ENCODE measurements at regions not wholly inside any gene's neighbourhood (a gene's known extent, or its start where the extent isn't known, plus 50 kb on each side); places are given as distances from the start of the nearest gene placed in this dataset.

DNA sequence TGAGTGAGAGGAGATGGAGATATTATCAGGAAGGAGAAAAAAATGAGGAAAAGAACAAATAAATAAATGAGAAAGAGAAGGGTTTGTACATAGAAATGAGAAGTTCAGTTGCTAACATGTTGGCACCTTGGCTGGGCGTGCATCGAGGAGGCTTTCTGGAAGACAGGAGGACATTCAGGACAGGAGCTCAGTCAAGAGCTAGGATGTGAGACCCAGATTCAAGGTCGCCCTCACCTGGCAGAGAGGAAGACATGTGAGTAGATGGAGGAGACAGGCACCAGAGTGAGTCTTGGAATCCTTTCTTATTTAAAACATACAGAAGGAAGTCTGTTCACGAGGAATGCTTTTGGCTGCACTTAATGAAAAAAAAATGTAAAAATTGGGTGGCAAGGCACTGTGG, 640.9 kb downstream of the NPHP4 start:
- no peak for DNase-seq

DNA sequence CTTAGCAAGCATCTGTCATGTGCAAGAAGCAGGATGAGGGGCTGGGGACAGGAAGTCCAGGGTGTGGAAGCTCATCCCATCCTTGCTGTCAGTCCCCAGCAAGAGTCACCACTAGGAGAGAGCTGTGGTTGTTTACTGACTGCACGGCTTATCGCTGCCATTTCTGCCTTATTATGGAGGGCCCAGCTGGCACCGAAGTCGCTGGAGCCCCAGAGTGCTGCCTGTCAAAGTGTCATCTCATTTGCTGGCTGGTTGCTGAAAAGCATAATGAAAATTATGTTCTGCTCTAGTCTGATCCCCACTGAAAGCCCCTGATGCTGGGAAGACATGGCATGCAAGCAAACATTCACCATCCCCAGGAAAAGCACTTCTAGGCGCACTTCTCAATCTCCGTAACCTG, 642.7 kb downstream of the NPHP4 start:
- no peak for DNase-seq

DNA sequence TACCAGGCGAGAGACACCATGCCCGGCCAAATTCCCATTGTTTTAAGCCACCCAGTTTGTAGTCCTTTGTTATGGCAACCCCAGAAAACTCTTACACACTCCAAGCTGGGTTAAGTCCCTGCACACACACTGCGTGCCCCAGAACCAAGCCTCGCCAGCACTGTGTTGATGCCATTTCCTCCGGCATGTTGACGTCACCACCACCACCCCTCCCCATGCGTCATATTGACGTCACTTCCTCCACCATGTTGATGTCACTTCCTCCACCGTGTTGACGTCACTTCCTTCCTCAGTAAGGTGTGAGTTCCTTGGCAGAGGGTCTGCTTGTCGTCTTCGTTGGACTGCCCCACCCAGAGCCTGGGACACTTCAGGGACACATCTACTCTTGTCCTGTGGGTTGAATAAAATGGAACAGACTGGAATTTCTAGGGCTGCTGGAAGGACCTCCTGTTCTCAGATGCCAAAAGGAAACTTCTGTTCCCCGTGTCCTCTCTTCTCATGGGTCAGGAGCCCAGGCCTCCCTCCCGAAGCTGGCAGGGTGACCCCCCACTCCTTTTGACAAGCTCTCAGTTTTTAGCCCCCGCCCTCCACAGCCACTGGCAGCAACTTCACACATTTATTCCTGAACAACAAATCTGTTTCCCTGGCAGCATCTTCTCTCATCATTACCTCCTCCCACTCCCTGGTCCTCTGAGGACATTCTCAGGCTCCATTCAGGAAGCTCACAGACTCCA, 643.3 kb downstream of the NPHP4 start:
- no peak for DNase-seq

DNA sequence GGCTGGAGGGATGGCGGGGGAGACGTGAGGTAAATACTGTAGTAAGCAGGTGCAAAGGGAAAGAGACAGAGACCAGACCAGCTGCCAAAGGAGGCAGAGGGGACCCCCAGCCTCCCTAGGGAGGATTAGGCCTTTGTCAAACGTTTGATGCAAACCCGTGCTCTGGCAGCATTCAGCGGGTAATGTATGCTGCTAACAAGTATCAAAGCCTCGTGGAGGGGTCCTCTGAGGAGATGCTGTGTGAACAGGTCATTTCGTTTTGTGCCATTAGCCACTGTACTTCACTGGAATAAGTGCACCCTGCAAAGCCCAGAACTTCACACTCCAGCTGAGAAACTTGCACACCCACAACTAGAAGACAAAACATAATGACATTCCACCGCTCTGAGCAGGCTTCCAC, 644.5 kb downstream of the NPHP4 start:
- no peak for DNase-seq

DNA sequence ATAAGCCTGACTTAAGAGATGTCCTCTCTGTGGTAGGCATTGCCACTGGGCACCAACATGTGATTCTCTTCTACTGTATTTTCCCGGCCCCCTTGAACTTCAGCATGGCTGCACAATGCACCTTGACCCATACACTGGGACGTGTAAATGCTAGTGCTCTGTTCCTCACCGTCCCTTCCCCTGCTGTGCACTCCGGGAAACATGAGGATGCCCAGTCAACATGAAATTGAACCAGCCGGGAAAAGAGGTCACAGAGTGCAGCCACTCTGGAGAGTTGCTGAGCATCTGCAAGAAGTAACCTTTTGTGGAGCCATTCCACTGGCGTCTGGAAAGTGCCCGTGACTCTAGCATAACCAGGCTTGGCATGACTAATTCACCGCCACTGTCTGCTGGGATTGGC, 646.7 kb downstream of the NPHP4 start:
- DNase-seq: no peak

DNA sequence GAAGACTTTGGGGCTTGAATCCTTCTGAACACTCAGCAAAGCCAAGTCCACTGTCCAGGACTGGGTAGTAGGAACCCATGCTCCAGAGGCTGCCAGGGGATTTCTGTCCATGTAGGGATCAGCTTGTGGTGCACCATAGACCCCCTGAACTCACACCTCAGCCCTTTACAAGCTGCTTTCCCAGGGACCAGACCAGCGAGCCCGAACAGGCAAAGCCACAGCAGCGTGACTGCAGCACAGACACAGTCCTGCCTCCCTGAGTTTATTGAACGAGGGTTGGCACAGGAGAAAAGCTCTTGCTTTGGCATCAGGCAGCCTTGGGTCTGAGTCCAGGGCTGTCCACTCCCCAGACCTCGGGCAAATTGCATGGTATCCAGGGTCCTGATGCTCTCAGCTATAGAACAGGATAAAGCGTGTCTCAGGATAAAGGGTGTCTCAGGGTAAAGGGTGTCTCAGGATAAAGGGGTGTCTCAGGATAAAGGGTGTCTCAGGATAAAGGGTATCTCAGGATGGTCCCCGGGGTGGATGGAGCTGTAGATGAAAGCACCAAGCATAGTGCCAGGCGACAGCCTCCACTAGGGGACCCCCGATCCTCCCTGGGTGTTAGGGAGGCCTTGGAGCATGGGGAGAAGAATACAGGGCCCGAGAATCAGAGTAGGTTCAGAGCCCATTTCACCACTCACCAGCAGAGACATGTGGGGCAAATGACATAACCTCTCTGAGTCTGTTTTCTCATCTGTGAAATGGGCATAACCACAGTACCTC, 648.8 kb downstream of the NPHP4 start:
- DNase-seq: no peak

DNA sequence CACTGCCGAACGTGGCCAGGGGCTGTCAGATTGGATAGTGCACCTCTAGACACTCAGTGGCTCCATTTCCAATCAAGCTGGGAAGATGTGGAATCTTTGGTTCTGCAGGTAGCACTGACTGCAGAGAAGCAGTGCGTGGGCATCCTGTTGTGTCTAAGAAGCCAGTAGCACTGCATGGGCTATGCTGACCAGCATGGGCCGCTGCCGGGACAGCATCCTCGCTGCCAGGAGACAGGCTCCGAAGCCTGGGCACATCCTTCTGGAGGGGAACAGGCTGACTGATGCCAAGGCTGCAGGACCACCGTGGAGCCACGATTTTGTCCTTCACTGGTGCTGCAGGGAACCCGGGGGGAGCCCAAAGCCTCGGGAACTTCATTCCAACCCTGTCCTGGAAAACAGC, 649.4 kb downstream of the NPHP4 start:
- DNase-seq: no peak

DNA sequence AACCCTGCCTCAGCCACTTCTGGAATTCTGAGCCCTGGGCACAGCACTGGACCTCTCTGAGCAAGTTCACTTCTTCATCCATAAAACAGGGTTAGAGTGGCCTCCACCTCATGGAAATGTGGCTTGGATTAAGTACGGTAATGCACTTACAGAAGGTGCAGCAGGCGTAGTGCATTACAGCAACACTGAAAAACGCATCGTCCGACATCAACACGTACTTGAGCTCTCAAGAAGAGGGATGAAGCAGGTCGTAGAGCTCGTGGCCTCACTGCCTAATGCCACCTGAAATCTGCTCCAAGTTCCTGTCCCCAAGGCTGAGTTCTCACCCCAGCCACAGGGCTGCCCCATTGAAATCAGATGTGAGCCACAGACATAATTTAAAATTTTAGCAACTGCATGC, 650.1 kb downstream of the NPHP4 start:
- DNase-seq: no peak

DNA sequence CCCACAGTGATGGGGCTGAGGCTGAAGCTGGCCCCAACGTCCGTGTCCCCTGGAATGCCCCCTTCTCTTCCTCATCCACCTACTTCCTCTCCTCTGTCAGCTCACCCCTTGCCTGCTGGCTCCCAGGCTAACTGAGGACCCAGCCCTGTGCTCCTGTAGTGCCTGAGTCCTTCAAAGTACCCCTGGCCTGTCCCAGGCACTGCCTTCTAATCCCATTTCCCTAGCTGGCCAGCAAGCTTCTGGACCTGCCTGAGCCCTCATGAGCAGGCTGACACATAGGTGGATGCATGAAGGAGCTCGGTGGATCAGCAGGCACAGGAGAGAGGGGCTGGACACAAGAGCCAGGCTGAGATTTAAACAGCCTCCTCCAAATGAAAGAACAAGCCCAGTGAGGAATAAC, 650.8 kb downstream of the NPHP4 start:
- DNase-seq: no peak

DNA sequence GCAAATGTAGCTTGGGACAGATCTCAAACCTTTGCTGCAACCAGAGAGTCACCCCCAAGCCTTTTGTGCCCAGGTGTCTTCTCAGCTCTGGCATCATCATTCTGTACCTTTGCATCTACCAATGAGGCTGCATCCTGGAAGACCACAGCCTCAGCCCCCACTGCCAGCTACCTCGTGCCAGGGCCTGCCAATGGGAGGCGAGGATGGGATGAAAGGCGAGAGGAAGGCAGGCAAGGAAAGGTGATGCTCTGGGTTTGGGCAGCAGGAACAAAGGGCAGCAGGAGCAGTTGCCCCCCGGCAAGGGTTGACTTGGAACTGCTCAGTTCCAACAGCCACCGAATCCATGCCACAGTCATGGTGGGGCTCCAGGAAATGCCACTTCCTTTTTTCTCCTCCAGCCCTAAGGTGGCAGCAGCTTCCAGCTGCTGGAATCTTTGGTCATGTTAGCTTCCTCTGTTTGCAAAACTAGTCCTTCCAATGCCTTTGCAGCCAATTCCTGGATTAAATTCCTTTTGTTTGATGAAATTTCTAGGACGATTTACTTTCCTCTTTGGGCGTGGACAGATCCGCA, 651.6 kb downstream of the NPHP4 start:
- no peak for DNase-seq

DNA sequence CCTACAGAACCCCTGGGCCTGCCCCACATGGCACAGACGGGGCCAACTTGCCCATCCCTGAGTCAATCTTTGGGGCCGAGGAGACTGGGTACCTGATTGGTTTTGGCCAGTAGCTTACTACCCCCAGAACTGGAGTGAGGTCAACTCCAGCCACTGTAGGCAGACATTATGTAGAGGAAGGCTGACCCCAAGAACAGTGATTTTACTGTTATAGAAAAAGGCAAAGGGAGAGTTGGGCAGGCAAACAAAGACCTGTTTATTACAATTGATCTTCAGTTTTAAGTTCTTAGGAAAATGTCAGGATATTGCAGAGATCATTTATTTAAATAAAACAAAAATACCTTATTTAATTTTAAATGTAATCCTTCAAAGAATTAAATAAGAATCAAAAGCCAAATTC, 653.8 kb downstream of the NPHP4 start:
- DNase-seq: no peak

DNA sequence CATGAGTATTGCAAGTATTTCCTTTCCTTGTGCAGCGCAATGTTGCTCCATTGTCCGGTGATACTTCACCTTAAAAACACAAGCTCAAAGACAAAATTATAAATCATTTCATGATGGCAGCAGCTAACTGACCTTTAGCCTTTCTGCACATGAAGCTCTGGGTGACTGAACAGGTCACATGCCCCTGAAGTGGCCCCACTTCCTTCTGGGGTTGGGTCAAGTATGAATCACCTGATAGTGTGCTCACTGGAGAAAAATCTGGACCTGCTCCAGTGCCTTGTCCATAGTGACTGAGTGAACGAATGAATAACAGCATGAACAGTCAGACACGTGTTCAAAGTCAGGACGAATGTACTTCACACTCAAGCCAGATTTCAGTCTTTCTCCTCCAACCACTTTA, 658.9 kb downstream of the NPHP4 start:
- no peak for DNase-seq

DNA sequence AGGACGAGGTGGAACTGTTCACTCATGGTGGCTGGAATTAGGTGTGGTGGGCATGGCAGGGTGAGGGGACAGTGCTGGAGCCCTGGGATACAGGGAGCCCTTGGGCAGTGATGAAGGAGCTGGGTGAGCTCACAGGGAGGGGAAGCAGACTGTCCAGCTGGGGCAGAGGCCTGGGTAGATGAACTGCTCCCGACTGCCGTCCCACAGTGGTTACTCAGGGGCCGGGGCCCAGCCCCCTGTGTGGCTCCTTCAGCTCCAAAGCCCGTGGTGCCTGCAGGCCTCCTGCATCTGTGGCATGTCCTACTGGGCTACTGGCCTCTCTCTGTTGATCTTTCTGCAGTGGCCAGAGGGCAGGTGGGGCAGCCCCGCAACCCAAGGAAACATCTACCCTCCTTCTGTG, 661.1 kb downstream of the NPHP4 start:
- DNase-seq: no peak

DNA sequence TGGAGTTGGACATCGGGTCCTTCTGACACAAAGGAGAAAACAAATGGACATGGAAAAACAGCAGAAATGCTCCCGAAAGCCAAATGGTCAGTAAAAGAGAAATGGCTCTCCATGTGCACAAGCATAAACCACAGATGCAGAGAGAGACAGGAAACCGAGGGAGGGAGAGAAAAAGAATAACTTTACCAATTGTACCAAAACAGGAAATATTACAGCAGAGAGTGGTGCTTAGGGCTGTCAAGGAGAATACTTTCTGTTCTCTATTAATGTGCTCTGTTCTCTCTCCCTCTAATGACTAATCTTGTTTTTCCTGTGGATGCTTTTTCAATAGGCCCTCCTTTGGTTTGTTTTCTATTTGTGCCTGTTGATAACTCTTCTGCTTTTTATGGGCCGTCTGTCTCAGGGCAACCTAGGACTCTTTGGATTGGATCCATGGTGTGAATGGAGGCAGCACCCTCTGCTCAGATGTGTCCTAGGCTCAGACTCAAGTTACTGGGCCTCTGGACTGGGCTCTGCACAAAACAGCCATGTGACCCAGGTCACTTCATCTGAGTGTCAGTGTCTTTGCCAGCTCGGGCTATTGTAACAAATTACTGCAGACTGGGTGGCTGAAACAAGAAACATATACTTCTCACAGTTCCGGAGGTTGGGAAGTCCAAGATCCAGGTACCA, 663.0 kb downstream of the NPHP4 start:
- no peak for DNase-seq

DNA sequence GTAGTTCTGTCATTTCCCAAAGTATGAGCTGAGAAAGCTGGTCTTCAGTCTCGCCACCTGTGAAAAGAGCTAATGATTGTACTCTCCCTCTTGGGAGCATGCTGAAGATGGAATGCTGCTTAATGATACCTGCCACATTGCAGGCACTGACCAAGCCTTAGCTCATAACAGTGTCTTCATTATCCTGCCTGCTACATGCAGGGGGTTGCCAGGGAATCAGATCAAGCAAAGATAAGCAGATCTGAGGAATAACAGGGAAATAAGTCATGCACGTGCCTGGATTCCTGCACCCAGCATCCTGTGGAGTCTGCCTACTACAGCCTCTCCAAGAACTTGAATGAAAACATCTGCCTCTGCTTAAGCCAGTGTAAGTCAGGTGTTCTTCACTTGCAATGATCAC, 667.3 kb downstream of the NPHP4 start:
- DNase-seq: no peak

DNA sequence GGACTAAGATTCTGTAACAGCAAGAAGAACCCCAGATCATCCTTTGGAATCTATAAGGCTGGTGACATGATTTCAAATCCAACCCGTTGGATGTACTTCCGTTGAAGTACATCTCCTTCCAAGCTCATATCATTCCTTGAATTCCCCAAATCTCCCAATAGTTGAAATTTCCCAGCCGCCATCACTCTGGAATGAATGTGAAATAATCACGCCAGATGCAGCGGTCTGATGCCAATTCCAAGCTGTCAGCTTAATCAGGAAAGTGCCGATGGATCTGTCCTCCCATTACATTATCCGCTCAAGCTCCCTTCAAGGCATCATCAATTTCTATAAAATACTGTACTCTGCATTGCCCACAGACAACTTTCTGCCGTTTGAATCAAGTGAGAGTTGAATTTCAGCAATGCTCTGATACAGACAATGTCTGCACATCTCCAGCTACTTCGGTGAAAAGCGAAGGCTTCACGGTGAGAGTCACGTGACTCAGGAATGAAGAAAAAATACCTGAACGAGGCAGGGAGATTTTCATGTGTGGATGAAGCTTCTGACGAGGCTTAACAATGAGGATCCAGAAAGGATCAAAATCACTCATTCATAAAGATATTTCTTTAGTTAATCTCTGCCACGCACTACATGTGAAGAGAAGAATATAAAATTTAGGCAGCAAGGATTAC, 663.9 kb downstream of the AJAP1 start:
- no peak for DNase-seq

DNA sequence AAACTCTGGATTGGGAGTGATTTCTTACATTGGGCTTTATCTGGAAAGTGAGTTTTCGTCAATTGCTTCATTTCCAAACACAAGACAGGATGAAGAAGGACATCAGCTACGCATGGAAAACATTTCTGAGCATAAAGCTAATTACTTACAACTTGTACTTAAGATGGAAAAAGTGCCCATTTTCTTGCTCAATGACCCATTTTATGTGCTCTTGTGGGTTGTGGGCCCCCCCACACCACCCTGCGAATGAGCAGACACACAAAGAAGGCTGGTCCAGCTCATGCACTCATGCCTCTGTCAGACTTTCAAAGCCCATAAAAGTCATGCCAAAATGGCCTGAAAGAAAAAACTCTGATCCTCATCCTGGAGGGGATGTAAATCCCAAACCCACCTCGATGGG, 663.0 kb downstream of the AJAP1 start:
- DNase-seq: no peak

DNA sequence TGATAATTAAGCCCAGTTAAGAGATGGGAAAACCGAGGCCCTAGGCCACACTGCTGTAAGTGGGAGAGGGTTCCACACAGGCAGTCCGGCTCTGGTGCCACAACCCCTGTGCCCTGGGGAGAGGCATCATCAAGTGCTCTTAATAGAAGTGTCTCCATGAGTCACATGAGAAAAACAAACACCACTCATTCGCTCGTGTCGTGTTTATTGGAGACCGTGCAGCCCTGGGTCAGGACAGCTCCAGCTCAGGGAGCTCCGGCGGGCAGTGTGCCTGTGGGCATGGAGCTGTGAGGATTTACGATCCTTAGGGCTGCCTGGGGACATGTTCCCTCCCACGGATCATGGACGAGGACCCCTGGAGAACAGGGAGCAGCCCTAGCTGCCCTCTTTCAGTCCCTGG, 658.5 kb downstream of the AJAP1 start:
- peak; percentile 32 for DNase-seq

DNA sequence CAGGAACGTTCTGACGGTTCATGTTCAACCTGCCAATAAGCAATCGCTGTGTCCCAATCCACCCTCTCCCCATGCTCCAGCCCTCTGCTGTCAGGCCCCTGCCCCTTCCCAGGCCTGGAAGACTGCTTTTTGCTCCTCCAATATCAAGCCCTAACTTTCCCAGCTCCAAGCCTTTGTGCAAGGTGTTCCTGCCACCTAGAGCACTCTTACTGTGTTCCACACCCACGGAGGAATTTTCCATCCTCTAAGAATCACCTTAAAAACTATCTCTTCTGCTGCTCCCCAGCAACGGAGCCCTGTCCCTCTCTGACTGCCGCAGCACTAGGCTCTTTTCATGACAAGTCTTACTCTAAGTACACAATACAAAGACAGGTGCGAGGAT, 657.9 kb downstream of the AJAP1 start:
- no peak for DNase-seq

DNA sequence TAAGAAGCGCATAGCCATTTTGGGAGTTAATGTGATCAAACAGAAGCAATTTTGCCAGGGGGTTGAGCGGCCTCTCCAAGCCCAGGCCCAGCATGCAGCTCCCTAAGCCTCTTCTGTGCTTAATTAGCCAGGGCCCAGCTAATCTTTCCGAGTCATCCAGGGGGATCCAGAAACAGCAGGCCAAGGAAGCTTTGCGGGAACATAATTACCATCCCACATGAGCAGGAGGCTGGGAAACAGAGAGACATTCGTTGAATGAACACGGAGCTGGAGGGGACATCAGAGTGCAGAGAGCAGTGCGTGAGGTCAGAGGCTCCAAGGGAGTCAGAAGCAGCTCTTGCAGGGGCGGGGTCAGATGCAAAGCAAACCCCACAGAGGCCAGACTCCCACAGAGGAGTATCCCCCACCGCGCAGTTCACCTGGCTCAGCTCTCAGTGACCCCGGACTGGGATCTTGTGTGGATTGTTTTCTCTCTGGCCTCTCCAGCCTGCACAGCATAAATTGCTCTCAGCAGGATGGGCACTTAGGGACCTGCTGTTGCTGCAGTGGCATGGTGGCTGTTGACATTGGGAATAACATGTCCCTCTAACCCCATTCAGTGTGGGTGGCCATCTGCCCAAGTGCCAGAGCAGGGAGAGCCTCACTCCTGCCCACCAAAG, 657.4 kb downstream of the AJAP1 start:
- no peak for DNase-seq

DNA sequence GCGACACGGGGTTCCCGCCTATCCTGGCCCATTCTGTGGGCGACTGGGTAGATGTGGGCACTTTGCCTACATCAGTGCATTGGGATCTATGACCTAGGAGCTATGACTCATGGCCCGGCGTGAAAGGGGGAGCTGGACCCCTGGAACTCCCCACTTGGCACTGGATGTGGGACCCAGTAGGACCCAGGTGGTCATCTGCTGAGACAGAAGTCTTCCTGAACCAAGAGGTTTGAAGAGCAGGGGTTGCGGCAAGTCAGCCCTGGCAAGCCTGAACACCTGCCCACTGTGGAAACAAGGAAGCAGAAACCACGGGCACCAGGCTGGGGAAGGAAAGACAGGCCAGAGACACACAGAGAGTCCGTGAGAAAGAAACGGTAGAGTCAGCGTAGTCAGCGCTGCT, 656.7 kb downstream of the AJAP1 start:
- no peak for DNase-seq

DNA sequence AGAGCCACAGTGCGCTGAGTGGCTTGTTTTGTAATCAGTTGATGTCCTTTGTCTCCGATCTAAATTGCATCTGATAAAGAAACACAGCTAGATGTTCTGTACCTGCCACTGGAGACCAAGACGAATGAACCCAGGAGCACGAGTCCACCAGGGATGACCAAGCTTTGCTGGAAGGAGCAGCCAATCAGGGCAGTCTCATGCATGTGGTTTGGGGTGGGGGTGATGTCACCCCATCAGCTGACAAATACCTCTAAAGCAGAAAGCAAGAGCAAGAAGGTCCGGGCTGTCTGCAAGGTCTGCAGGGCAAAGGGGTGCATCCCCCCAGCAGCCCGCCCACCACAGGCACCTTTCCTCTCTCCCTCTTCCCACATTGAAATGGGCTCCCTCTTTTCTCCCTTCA, 653.8 kb downstream of the AJAP1 start:
- DNase-seq: no peak

DNA sequence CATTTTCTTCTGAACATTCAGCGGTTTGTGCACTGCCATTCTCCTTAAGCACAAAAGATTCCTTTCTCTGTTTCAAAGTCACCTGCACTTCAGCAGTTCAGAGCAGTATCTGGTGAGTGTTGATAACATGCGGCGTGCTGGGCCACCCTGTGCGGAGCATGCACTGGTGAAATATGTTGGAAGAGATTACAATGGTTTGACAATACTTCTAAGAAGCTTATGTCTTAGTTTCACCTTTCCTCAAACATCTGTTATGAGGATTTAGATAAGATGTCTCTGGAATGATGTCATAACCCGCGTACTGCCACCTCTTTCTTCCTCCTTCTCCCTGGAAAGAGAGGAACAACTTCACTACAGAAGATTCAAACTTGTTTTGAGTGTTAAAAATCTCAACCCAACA, 650.3 kb downstream of the AJAP1 start:
- no peak for DNase-seq

Data from NCI-H510A (cell line).